H9 (cell line): ENCODE measurements at regions not wholly inside any gene's neighbourhood (a gene's known extent, or its start where the extent isn't known, plus 50 kb on each side); places are given as distances from the start of the nearest gene placed in this dataset.

Source experiments
- DNase-seq: peaks from one replicate; pipeline ENCODE4 v3.0.0-alpha.2; 2017
- H2AFZ ChIP-seq: one replicate; pipeline ENCODE4 v1.6.1; 2013; ENCODE audit warnings: mild to moderate bottlenecking, low read length, control low read depth, moderate library complexity
- H2AK5ac ChIP-seq: 2 replicates; pipeline ENCODE4 v1.6.1; 2013; ENCODE audit warnings: low read length, control low read depth, mixed read lengths; ENCODE audit not compliant: insufficient read length
- H2BK120ac ChIP-seq: one replicate; pipeline ENCODE4 v1.6.1; 2013; ENCODE audit warnings: low read depth, mild to moderate bottlenecking, low read length, control low read depth, inconsistent platforms; ENCODE audit not compliant: poor library complexity, severe bottlenecking
- H2BK12ac ChIP-seq: 2 replicates; pipeline ENCODE4 v1.6.1; 2013; ENCODE audit warnings: low read length, control low read depth, mixed read lengths, low read depth; ENCODE audit not compliant: insufficient read length
- H2BK15ac ChIP-seq: 2 replicates; pipeline ENCODE4 v1.6.1; 2013; ENCODE audit warnings: low read depth, low read length, control low read depth
- H2BK20ac ChIP-seq: one replicate; pipeline ENCODE4 v1.6.1; 2013; ENCODE audit warnings: low read depth, mild to moderate bottlenecking, low read length, control low read depth, inconsistent platforms; ENCODE audit not compliant: poor library complexity, severe bottlenecking
- H2BK5ac ChIP-seq: 2 replicates; pipeline ENCODE4 v1.6.1; 2013; ENCODE audit warnings: low read length, control low read depth, mixed read lengths; ENCODE audit not compliant: insufficient read length
- H3K14ac ChIP-seq: 2 replicates; pipeline ENCODE4 v1.6.1; 2013; ENCODE audit warnings: low read length, control low read depth; ENCODE audit not compliant: insufficient read depth
- H3K18ac ChIP-seq: 2 replicates; pipeline ENCODE4 v1.6.1; 2013; ENCODE audit warnings: low read depth, mild to moderate bottlenecking, mixed read lengths, low read length, control low read depth; ENCODE audit not compliant: insufficient read length
- H3K23ac ChIP-seq: 2 replicates; pipeline ENCODE4 v1.6.1; 2013; ENCODE audit warnings: low read length, control low read depth, mixed read lengths, low read depth; ENCODE audit not compliant: insufficient read length
- H3K23me2 ChIP-seq: 2 replicates; pipeline ENCODE4 v1.6.1; 2013; ENCODE audit warnings: low read depth, mild to moderate bottlenecking, mixed read lengths, low read length, control low read depth; ENCODE audit not compliant: insufficient read length, poor library complexity, severe bottlenecking
- H3K27ac ChIP-seq: 2 replicates; pipeline ENCODE4 v1.5.1; 2013; ENCODE audit warnings: low read length, control low read depth, mixed read lengths, low read depth; ENCODE audit not compliant: insufficient read length
- H3K27me3 ChIP-seq: 2 replicates; pipeline ENCODE4 v1.6.1; 2013; ENCODE audit warnings: low read length, control low read depth, inconsistent platforms; ENCODE audit not compliant: insufficient read depth
- H3K4ac ChIP-seq: 2 replicates; pipeline ENCODE4 v1.6.1; 2013; ENCODE audit warnings: low read depth, mild to moderate bottlenecking, control low read depth, inconsistent platforms, low read length, moderate library complexity
- H3K4me1 ChIP-seq: 2 replicates; pipeline ENCODE4 v1.6.1; 2013; ENCODE audit warnings: low read length, control low read depth, inconsistent platforms; ENCODE audit not compliant: insufficient read depth
- H3K4me2 ChIP-seq: 2 replicates; pipeline ENCODE4 v1.6.1; 2013; ENCODE audit warnings: low read length, control low read depth, mixed read lengths; ENCODE audit not compliant: insufficient read length, insufficient read depth
- H3K56ac ChIP-seq: 2 replicates; pipeline ENCODE4 v1.6.1; 2013; ENCODE audit warnings: low read depth, mild to moderate bottlenecking, mixed read lengths, low read length, control low read depth; ENCODE audit not compliant: insufficient read length
- H3K79me1 ChIP-seq: 2 replicates; pipeline ENCODE4 v1.6.1; 2013; ENCODE audit warnings: low read depth, mild to moderate bottlenecking, moderate library complexity, low read length, control low read depth, inconsistent platforms; ENCODE audit not compliant: insufficient read depth, poor library complexity, severe bottlenecking
- H3K79me2 ChIP-seq: 2 replicates; pipeline ENCODE4 v1.6.1; 2013; ENCODE audit warnings: low read length, control low read depth, inconsistent platforms; ENCODE audit not compliant: insufficient read depth
- H3K9ac ChIP-seq: 2 replicates; pipeline ENCODE4 v1.6.1; 2013; ENCODE audit warnings: low read length, control low read depth, mixed read lengths; ENCODE audit not compliant: insufficient read length; ENCODE audit errors: extremely low read depth
- H3K9me3 ChIP-seq: one replicate; pipeline ENCODE4 v1.6.1; 2013; ENCODE audit warnings: low read depth, low read length, inconsistent platforms; ENCODE audit not compliant: control insufficient read depth
- H3T11ph ChIP-seq: one replicate; pipeline ENCODE4 v1.6.1; 2013; ENCODE audit warnings: mild to moderate bottlenecking, low read length, control low read depth, inconsistent platforms
- H4K20me1 ChIP-seq: one replicate; pipeline ENCODE4 v1.6.1; 2013; ENCODE audit not compliant: control insufficient read depth, insufficient read length, insufficient read depth
- H4K5ac ChIP-seq: 2 replicates; pipeline ENCODE4 v1.6.1; 2013; ENCODE audit warnings: low read depth, mild to moderate bottlenecking, mixed read lengths, low read length, control low read depth; ENCODE audit not compliant: insufficient read length
- H4K8ac ChIP-seq: replicated peaks from 2 replicates; pipeline ENCODE4 v1.6.1; 2013; ENCODE audit warnings: low read length, control low read depth, mixed read lengths, low read depth; ENCODE audit not compliant: insufficient read length
- H4K91ac ChIP-seq: 2 replicates; pipeline ENCODE4 v1.6.1; 2013; ENCODE audit warnings: low read depth, mild to moderate bottlenecking, moderate library complexity, mixed read lengths, low read length, control low read depth; ENCODE audit not compliant: insufficient read length
- H3K27ac Mint-ChIP-seq, 3 experiments: 2 replicates in 2 of 3; 3 replicates in 1 of 3; pipeline ENCODE4 v1.8.0; 2020 to 2021; ENCODE audit warnings: mixed read lengths in 3 of 3, mild to moderate bottlenecking in 1 of 3, moderate library complexity in 1 of 3
- H3K27me3 Mint-ChIP-seq: 2 replicates; pipeline ENCODE4 v1.8.0; 2021; ENCODE audit warnings: low read depth, mild to moderate bottlenecking, moderate library complexity, mixed read lengths
- H3K36me3 Mint-ChIP-seq, 3 experiments: 2 replicates in 2 of 3; 3 replicates in 1 of 3; pipeline ENCODE4 v1.8.0; 2020 to 2021; ENCODE audit warnings: low read depth in 3 of 3, mixed read lengths in 3 of 3; ENCODE audit not compliant: insufficient read depth in 1 of 3
- H3K4me1 Mint-ChIP-seq, 2 experiments: 2 replicates each; pipeline ENCODE4 v1.8.0; 2020; ENCODE audit warnings: mixed read lengths in 2 of 2
- H3K4me3 Mint-ChIP-seq, 2 experiments: 2 replicates in 1 of 2; 3 replicates in 1 of 2; pipeline ENCODE4 v1.8.0; 2020 to 2021; ENCODE audit warnings: mild to moderate bottlenecking in 2 of 2, mixed read lengths in 2 of 2, moderate library complexity in 1 of 2
- H3K9me3 Mint-ChIP-seq, 2 experiments: 2 replicates in 1 of 2; 3 replicates in 1 of 2; pipeline ENCODE4 v1.8.0; 2020; ENCODE audit warnings: mild to moderate bottlenecking in 2 of 2, mixed read lengths in 2 of 2, moderate library complexity in 1 of 2
- WGBS: extraction: QIAGEN DNeasy Blood & Tissue Kit; methylation state at CpG from one replicate; pipeline ENCODE4 v1.1.7; 2013; ENCODE audit warnings: missing lambda C conversion rate, low lambda C conversion rate, mixed read lengths; ENCODE audit not compliant: insufficient read length; ENCODE audit errors: extremely low coverage; 5-methylcytosine and 5-hydroxymethylcytosine counted together
- TF ChIP-seq, protein P1 (sequence below): fragments of 200-600 bp; sonication (generic); conservative IDR thresholded peaks from 3 replicates; pipeline ENCODE4 v1.8.0; 2021; ENCODE audit warnings: antibody characterized with exemption, mild to moderate bottlenecking

- H3K23me2 ChIP-seq: no peaks in the 10 kb centered on the region
- no CpG with 5 or more reads among the region's 14 CpGs for WGBS
- H2AK5ac ChIP-seq: no peak overlapping the region
- TF ChIP-seq, protein P1, sequence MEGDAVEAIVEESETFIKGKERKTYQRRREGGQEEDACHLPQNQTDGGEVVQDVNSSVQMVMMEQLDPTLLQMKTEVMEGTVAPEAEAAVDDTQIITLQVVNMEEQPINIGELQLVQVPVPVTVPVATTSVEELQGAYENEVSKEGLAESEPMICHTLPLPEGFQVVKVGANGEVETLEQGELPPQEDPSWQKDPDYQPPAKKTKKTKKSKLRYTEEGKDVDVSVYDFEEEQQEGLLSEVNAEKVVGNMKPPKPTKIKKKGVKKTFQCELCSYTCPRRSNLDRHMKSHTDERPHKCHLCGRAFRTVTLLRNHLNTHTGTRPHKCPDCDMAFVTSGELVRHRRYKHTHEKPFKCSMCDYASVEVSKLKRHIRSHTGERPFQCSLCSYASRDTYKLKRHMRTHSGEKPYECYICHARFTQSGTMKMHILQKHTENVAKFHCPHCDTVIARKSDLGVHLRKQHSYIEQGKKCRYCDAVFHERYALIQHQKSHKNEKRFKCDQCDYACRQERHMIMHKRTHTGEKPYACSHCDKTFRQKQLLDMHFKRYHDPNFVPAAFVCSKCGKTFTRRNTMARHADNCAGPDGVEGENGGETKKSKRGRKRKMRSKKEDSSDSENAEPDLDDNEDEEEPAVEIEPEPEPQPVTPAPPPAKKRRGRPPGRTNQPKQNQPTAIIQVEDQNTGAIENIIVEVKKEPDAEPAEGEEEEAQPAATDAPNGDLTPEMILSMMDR: no peak
- no peak overlapping the region for H2BK15ac ChIP-seq
- no peak overlapping the region for H3K4me2 ChIP-seq
- peaks cover 33 to 34% of the 10 kb centered on the region in 2 experiments for H3K4me1 Mint-ChIP-seq
- H3K9ac ChIP-seq: no peak overlapping the region
- H3K23ac ChIP-seq: no peak overlapping the region
- no peak overlapping the region for H3T11ph ChIP-seq
- H4K20me1 ChIP-seq: no peaks in the 10 kb centered on the region
- H3K79me1 ChIP-seq: no peaks in the 10 kb centered on the region
- H3K9me3 ChIP-seq: no peaks in the 10 kb centered on the region
- no peak overlapping the region for H3K27ac Mint-ChIP-seq
- H3K4me3 Mint-ChIP-seq: no peak overlapping the region
- H2BK12ac ChIP-seq: no peak overlapping the region
- H3K14ac ChIP-seq: no peak overlapping the region
- H3K18ac ChIP-seq: no peak overlapping the region
- no peak overlapping the region for H4K5ac ChIP-seq
- no peak overlapping the region for H2AFZ ChIP-seq
- H3K27ac ChIP-seq: no peak overlapping the region
- no peaks in the 10 kb centered on the region for H3K79me2 ChIP-seq
- H3K36me3 Mint-ChIP-seq: no peaks in the 10 kb centered on the region
- H3K4me1 ChIP-seq: peaks cover 2% of the 10 kb centered on the region; the same call in 1 of the 2 replicates
- DNase-seq: peak; percentile 18
- no peak overlapping the region for H2BK120ac ChIP-seq
- no peak overlapping the region for H3K56ac ChIP-seq
- H3K27me3 ChIP-seq: no peaks in the 10 kb centered on the region
- H4K91ac ChIP-seq: no peak overlapping the region
- no peak overlapping the region for H2BK20ac ChIP-seq
- no peak overlapping the region for H3K4ac ChIP-seq
- H4K8ac ChIP-seq: no peak overlapping the region
- H2BK5ac ChIP-seq: no peak overlapping the region
- H3K9me3 Mint-ChIP-seq: no peaks in the 10 kb centered on the region
- H3K27me3 Mint-ChIP-seq: peaks cover 25% of the 10 kb centered on the region
These were observed 133.8 kb upstream of the UNC5B start for GRCh38 chr10:71078454-71079145.
